C4-2B (cell line): ENCODE measurements at regions not wholly inside any gene's neighbourhood (a gene's known extent, or its start where the extent isn't known, plus 50 kb on each side); places are given as distances from the start of the nearest gene placed in this dataset.

ENCODE experiments used
- H3K27ac ChIP-seq: fragments of 450-650 bp; 2 replicates; pipeline ENCODE4 v1.5.1; 2017
- ZFX ChIP-seq: fragments of 450-650 bp; IDR thresholded peaks from 2 replicates; pipeline ENCODE4 v1.6.1; 2017
- TF ChIP-seq, protein P1 (sequence below): fragments of 450-650 bp; conservative IDR thresholded peaks from 2 replicates; pipeline ENCODE4 v1.5.1; 2017; ENCODE audit warnings: mild to moderate bottlenecking

DNA sequence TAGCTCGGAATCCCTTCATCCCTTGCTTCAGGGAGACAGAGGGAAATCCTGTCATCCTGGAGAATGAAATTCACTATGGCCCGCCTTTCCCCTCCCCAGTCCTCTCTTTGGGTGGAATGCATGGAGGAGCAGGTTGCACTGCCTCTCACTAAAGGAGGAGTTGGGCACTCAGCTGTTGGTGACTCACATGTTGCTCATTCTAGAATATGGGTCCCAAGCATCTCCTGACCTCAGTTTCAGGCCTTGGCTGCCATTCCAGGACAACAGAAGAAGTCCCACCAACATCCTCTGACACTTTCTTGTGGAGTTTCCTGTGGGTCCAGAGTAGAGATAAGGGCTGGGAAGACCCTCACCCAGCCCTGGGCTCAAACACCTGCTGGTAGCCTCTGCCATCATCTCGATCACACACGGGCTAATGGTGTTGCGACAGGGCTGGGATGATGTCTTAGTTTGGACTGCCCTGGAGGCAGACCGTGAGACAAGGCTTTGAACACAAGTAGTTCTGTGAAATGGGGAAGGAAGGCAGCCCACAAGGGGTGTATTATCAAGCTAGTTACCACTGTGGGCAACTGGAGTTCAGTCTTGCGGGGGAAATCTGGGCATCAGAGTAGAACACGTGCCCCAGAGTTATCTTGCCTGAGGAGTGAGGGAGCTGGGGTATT lies 52.4 kb upstream of the RNF24 start:
- TF ChIP-seq ZFX, result no peak
- TF ChIP-seq, protein P1, sequence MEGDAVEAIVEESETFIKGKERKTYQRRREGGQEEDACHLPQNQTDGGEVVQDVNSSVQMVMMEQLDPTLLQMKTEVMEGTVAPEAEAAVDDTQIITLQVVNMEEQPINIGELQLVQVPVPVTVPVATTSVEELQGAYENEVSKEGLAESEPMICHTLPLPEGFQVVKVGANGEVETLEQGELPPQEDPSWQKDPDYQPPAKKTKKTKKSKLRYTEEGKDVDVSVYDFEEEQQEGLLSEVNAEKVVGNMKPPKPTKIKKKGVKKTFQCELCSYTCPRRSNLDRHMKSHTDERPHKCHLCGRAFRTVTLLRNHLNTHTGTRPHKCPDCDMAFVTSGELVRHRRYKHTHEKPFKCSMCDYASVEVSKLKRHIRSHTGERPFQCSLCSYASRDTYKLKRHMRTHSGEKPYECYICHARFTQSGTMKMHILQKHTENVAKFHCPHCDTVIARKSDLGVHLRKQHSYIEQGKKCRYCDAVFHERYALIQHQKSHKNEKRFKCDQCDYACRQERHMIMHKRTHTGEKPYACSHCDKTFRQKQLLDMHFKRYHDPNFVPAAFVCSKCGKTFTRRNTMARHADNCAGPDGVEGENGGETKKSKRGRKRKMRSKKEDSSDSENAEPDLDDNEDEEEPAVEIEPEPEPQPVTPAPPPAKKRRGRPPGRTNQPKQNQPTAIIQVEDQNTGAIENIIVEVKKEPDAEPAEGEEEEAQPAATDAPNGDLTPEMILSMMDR, result no peak
- H3K27ac ChIP-seq, result no peak overlapping the region

- TF ChIP-seq ZFX, result no peak
- TF ChIP-seq, protein P1, result no peak
- H3K27ac ChIP-seq, result no peak overlapping the region
These were observed 51.2 kb upstream of the RNF24 start for GRCh38 chr20:4066551-4066950.

GRCh38 chr20:4065391-4065844 lies 50.1 kb upstream of the RNF24 start:
- TF ChIP-seq, protein P1, result no peak
- no peak for TF ChIP-seq ZFX
- no peak overlapping the region for H3K27ac ChIP-seq
